ENCODE measurements at regions not wholly inside any gene's neighbourhood (a gene's known extent, or its start where the extent isn't known, plus 50 kb on each side); places are given as distances from the start of the nearest gene placed in this dataset.

- TF ChIP-seq CTCF (IDR thresholded peaks at IDR 0.05): no peak
- TF ChIP-seq POLR2AphosphoS5 (IDR thresholded peaks at IDR 0.05): no peak
- no peak for TF ChIP-seq POLR2A (IDR thresholded peaks at IDR 0.05)
- no peak for TF ChIP-seq EP300 (IDR thresholded peaks at IDR 0.05)
Observed at GRCh38 chr18:64850791-64851190, 701.9 kb upstream of the LINC00305 start.
